ENCODE measurements at regions not wholly inside any gene's neighbourhood (a gene's known extent, or its start where the extent isn't known, plus 50 kb on each side); places are given as distances from the start of the nearest gene placed in this dataset.

DNA sequence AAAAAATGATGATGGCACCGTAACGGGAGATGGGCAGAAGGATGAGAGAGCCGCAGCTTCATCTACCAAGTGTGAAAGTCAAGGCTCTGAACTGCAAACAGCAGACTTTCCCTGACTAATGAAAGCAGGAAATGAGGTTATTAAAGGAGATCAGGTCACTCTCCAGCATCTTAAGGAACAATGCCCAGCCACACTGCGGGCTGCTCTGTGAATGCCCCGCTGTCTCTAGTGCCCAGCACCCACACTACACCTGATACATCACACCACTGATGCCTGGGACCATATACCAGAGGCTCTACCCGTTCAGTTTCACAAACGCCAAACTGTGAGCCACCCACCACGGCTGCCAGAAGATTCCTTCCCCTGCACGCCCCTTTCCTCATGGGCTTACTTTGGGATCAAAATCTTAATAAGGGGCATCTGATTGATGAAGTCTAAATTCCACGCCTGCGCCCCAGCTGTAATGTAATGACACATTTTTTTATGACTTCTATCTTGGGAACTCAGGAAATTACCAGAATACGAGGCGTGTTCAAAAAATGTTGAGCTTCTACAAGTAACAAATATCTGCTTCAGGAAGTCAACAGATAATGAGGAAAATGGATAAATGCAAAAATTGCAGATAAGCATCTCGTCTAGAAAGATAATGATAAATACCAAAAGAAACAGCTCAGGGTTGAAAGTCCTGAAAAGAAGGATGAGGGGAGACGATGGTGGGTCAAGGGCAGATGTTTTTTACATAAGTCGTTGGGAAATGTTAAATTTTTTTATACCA, 72.0 kb downstream of the MIS18A start:
- TF ChIP-seq, protein P1, sequence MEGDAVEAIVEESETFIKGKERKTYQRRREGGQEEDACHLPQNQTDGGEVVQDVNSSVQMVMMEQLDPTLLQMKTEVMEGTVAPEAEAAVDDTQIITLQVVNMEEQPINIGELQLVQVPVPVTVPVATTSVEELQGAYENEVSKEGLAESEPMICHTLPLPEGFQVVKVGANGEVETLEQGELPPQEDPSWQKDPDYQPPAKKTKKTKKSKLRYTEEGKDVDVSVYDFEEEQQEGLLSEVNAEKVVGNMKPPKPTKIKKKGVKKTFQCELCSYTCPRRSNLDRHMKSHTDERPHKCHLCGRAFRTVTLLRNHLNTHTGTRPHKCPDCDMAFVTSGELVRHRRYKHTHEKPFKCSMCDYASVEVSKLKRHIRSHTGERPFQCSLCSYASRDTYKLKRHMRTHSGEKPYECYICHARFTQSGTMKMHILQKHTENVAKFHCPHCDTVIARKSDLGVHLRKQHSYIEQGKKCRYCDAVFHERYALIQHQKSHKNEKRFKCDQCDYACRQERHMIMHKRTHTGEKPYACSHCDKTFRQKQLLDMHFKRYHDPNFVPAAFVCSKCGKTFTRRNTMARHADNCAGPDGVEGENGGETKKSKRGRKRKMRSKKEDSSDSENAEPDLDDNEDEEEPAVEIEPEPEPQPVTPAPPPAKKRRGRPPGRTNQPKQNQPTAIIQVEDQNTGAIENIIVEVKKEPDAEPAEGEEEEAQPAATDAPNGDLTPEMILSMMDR (IDR thresholded peaks at IDR 0.05; ENCODE audit: insufficient read depth, low read depth, low read length) = no peak
- TF ChIP-seq EZH2 (IDR thresholded peaks at IDR 0.05; ENCODE audit: insufficient read depth, low read length) = no peak
